ENCODE measurements at regions not wholly inside any gene's neighbourhood (a gene's known extent, or its start where the extent isn't known, plus 50 kb on each side); places are given as distances from the start of the nearest gene placed in this dataset.
A peak's percentile ranks its signal among the peaks of the same experiment; 100 is the strongest.

DNA sequence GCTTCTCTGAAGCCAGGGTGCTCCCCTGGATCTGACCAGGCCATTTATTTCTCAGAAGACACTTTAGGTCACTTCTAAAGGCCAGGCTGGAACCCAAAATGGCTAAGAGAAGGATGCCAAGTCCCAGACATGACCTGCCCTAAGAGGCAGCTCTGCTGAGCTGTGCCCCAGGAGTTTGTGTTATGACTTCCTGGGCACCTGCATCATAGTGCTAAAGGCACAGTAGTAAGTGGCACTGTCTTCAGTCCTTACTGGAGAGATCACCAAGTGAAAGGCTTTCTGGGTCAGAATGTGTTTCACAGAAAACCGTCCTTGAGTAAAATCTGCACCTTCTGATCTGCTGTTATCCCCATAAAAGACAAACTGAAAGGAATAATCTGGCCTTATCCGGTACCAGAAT lies 120.2 kb downstream of the DAD1 start:
- Histone ChIP-seq H3K27me3 (ENCODE audit: control insufficient read depth in 1 of 2, insufficient read depth in 2 of 2, low read length in 2 of 2) (peaks cover 3 to 21% of the 10 kb centered on the region in 2 experiments; a peak in 3 of 5 replicates), H3K9me3 (ENCODE audit: low read length) (no peaks in the 10 kb centered on the region), H4K20me1 (ENCODE audit: insufficient read depth, low read length) (no peaks in the 10 kb centered on the region), H3K79me2 (ENCODE audit: insufficient read depth, low read length) (no peaks in the 10 kb centered on the region), H3K36me3 (replicated peaks in 1 of 2; ENCODE audit: control insufficient read depth in 1 of 2, insufficient read depth in 2 of 2, low read length in 2 of 2) (no peaks in the 10 kb centered on the region), H3K27ac (ENCODE audit: extremely low read length, insufficient read depth, low read length) (no peak overlapping the region), H2AFZ (ENCODE audit: low read length) (no peak overlapping the region), H3K4me2 (ENCODE audit: low read depth, low read length) (no peak overlapping the region), H3K4me1 (ENCODE audit: insufficient read depth, low read length) (peaks cover 6% of the 10 kb centered on the region), H3K9ac (ENCODE audit: insufficient read depth, low read depth, low read length) (no peak overlapping the region), H3K4me3 (replicated peaks in 1 of 3; ENCODE audit: insufficient read depth in 1 of 3, low read depth in 2 of 3, low read length in 3 of 3) (no peak overlapping the region)
- TF ChIP-seq REPIN1 (CRISPR knock-in tag; IDR thresholded peaks at IDR 0.05; ENCODE audit: borderline replicate concordance, low read depth), result no peak
- no peak for TF ChIP-seq HDAC6 (IDR thresholded peaks at IDR 0.05; ENCODE audit: low read depth, low read length)
- no TSS peak for BruUV-seq (replicated peaks)
- no peak for FAIRE-seq
- ATAC-seq, result no peak
- POLR2A ChIA-PET, result no interaction called here
- CTCF ChIA-PET (ENCODE audit: low intra/inter-chr PET ratio, low total read pairs), result no interaction called here
- DNase-seq (ENCODE audit: low spot score), result no peak
- in situ Hi-C loops (cut with HindIII; ENCODE audit: extremely low pct_ligation_motif_present, low pct_unique_long_range_greater_than_20kb), result no loop called here
- 7% methylated on average over 2 of the region's 2 CpGs for WGBS (ENCODE audit: low lambda C conversion rate)
- intact Hi-C loops (cut with micrococcal nuclease; ENCODE audit: unreplicated experiment), result no loop called here

GRCh38 chr14:22466491-22466890 lies 122.5 kb downstream of the DAD1 start:
- no peak for ATAC-seq
- H3K4me3 ChIP-seq (replicated peaks in 1 of 3; ENCODE audit: insufficient read depth in 1 of 3, low read depth in 2 of 3, low read length in 3 of 3), result no peak overlapping the region
- CTCF ChIA-PET (ENCODE audit: low intra/inter-chr PET ratio, low total read pairs), result no interaction called here
- POLR2A ChIA-PET, result no interaction called here
- in situ Hi-C loops (cut with HindIII; ENCODE audit: extremely low pct_ligation_motif_present, low pct_unique_long_range_greater_than_20kb) (no loop called here), intact Hi-C loops (cut with micrococcal nuclease; ENCODE audit: unreplicated experiment) (no loop called here)
- TF ChIP-seq MTA1 (CRISPR knock-in tag; IDR thresholded peaks at IDR 0.05; ENCODE audit: borderline replicate concordance), result no peak
- TF ChIP-seq, protein P1, sequence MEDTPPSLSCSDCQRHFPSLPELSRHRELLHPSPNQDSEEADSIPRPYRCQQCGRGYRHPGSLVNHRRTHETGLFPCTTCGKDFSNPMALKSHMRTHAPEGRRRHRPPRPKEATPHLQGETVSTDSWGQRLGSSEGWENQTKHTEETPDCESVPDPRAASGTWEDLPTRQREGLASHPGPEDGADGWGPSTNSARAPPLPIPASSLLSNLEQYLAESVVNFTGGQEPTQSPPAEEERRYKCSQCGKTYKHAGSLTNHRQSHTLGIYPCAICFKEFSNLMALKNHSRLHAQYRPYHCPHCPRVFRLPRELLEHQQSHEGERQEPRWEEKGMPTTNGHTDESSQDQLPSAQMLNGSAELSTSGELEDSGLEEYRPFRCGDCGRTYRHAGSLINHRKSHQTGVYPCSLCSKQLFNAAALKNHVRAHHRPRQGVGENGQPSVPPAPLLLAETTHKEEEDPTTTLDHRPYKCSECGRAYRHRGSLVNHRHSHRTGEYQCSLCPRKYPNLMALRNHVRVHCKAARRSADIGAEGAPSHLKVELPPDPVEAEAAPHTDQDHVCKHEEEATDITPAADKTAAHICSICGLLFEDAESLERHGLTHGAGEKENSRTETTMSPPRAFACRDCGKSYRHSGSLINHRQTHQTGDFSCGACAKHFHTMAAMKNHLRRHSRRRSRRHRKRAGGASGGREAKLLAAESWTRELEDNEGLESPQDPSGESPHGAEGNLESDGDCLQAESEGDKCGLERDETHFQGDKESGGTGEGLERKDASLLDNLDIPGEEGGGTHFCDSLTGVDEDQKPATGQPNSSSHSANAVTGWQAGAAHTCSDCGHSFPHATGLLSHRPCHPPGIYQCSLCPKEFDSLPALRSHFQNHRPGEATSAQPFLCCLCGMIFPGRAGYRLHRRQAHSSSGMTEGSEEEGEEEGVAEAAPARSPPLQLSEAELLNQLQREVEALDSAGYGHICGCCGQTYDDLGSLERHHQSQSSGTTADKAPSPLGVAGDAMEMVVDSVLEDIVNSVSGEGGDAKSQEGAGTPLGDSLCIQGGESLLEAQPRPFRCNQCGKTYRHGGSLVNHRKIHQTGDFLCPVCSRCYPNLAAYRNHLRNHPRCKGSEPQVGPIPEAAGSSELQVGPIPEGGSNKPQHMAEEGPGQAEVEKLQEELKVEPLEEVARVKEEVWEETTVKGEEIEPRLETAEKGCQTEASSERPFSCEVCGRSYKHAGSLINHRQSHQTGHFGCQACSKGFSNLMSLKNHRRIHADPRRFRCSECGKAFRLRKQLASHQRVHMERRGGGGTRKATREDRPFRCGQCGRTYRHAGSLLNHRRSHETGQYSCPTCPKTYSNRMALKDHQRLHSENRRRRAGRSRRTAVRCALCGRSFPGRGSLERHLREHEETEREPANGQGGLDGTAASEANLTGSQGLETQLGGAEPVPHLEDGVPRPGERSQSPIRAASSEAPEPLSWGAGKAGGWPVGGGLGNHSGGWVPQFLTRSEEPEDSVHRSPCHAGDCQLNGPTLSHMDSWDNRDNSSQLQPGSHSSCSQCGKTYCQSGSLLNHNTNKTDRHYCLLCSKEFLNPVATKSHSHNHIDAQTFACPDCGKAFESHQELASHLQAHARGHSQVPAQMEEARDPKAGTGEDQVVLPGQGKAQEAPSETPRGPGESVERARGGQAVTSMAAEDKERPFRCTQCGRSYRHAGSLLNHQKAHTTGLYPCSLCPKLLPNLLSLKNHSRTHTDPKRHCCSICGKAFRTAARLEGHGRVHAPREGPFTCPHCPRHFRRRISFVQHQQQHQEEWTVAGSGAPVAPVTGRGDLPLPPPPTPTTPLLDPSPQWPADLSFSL (CRISPR knock-in tag; IDR thresholded peaks at IDR 0.05), result 0 out of 2 replicates have a peak, but pooled peaks have one; percentile 8
- FAIRE-seq, result no peak
- H3K9ac ChIP-seq (ENCODE audit: insufficient read depth, low read depth, low read length), result no peak overlapping the region
- BruUV-seq (replicated peaks), result no TSS peak
- no peaks in the 10 kb centered on the region for H3K9me3 ChIP-seq (ENCODE audit: low read length)
- no peaks in the 10 kb centered on the region for H4K20me1 ChIP-seq (ENCODE audit: insufficient read depth, low read length)
- no peak overlapping the region for H2AFZ ChIP-seq (ENCODE audit: low read length)
- 4% methylated on average over 4 of the region's 4 CpGs for WGBS (ENCODE audit: low lambda C conversion rate)
- H3K27me3 ChIP-seq (ENCODE audit: control insufficient read depth in 1 of 2, insufficient read depth in 2 of 2, low read length in 2 of 2), result peaks cover 3 to 23% of the 10 kb centered on the region in 2 experiments; a peak in 3 of 5 replicates
- H3K4me2 ChIP-seq (ENCODE audit: low read depth, low read length), result no peak overlapping the region
- H3K36me3 ChIP-seq (replicated peaks in 1 of 2; ENCODE audit: control insufficient read depth in 1 of 2, insufficient read depth in 2 of 2, low read length in 2 of 2), result no peaks in the 10 kb centered on the region
- H3K79me2 ChIP-seq (ENCODE audit: insufficient read depth, low read length), result no peaks in the 10 kb centered on the region
- H3K27ac ChIP-seq (ENCODE audit: extremely low read length, insufficient read depth, low read length), result no peak overlapping the region
- H3K4me1 ChIP-seq (ENCODE audit: insufficient read depth, low read length), result peaks cover 19% of the 10 kb centered on the region
- no peak for DNase-seq (ENCODE audit: low spot score)

Data from HepG2 (cell line).